Activated CD8-positive, alpha-beta memory T cell treated with anti-CD3 and anti-CD28 coated beads for 48 hours (primary cell): ENCODE measurements at regions not wholly inside any gene's neighbourhood (a gene's known extent, or its start where the extent isn't known, plus 50 kb on each side); places are given as distances from the start of the nearest gene placed in this dataset.
"Not testable (repeated sequence)": the region's sequence is repeated elsewhere in the genome, so short reads cannot be mapped to it uniquely, and the experiment has no call there.

Source experiments
- DNase-seq, 3 experiments: peaks; one replicate each; pipeline ENCODE4 v3.0.0-alpha.2; 2020; ENCODE audit warnings: low read depth in 2 of 3, low spot score in 2 of 3

- no peak for DNase-seq
Measured at GRCh38 chr22:34587357-34588356, 478.3 kb upstream of the ISX start.

DNA sequence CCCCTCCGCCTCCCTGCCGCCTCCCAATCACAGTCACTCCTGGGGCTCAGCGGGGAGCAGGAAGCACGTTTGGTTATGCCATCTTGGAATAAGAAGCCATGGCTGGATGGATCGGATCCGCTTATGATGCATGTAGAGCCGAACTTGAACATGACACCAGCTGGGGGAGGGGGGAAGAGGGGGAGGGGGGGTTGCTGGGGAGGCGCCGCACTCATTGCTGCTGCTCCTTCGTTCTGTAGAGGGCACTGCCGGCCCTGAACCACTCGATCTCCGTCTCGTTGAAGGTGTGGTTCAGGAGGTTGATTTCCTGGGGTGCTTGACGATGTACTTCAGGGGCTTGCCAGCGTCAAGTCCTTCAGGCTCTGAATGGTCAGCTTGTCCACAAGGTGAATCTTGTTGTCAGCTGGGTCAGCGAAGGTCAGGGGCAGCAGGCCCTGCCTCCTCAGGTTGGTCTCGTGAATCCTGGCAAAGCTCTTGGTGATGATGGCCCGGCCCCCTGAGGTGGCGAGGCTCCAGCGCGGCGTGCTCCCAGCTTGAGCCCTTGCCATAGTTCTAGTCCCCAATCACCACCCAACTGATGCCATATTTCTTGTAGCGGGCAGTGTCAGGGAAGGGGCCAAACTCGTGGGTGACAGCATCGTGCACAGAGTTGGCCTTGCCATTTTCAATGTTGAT, 476.9 kb upstream of the ISX start:
- no peak for DNase-seq

GRCh38 chr22:34592123-34592740, 473.7 kb upstream of the ISX start:
- DNase-seq: no peak

- DNase-seq: no peak
Measured at GRCh38 chr22:34599567-34599966, 466.4 kb upstream of the ISX start.

- no peak for DNase-seq
Measured at GRCh38 chr22:34604312-34604711, 461.6 kb upstream of the ISX start.

- DNase-seq: no peak
Measured at GRCh38 chr22:34608106-34608505, 457.9 kb upstream of the ISX start.

DNA sequence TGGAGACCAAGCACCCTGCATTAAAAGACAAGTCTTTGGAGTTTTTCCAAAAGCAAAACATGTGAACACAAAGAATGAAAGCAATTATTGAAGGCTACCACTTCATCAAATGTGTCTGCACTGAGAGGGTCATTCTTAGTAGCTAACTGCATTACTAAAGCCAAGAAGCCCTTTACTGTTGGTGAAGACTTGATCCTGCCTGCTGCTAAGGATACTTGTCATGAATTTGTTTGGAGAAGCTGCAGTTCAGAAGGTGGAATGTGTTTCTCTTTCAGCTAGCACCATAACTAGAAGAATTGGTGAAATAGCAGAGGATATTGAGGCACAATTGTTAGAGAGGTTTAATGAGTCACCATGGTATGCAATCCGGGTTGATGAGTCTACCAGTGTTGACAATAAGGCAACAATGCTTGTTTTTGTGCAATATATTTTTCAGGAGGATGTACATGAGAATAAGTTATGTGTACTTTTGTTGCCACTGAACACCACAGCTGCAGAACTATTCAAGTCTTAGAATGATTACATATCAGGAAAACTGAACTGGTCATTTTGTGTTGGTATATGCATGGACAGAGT, 457.3 kb upstream of the ISX start:
- DNase-seq: no peak

- no peak for DNase-seq
Measured at GRCh38 chr22:34609646-34610045, 456.3 kb upstream of the ISX start.

- no peak for DNase-seq
Measured at GRCh38 chr22:34620161-34620560, 445.8 kb upstream of the ISX start.

DNA sequence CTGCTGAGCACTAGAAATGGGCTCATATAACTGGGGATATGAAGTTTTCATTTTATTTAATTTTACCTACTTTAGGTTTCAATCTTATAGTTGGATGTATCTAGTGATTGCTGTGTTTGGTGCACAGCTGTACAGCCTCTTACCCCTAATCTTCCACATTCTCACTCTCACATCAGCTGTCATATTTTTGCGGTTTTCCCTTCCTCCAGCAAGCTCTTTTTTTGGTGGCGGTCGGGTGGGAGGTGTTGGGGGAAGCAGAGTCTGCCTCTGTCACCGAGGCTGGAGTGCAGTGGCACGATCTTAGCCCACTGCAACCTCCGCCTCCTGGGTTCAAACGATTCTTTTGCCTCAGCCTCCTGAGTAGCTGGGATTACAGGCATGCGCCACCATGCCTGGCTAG, 445.1 kb upstream of the ISX start:
- no peak for DNase-seq

GRCh38 chr22:34622602-34623001, 443.4 kb upstream of the ISX start:
- DNase-seq: no peak

- DNase-seq: no peak
Measured at GRCh38 chr22:34623580-34623979, 442.4 kb upstream of the ISX start.

DNA sequence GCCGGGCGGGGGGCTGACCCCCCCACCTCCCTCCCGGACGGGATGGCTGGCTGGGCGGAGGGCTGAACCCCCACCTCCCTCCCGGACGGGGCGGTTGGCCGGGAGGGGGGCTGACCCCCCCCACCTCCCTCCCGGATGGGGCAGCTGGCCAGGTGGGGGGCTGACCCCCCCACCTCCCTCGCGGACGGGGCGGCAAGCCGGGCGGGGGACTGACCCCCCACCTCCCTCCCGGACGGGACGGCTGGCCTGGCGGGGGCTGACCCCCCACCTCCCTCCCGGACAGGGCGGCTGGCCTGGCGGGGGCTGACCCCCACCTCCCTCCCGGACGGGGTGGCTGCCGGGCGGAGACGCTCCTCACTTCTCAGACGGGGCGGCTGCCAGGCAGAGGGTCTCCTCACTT, 440.1 kb upstream of the ISX start:
- DNase-seq: not testable (repeated sequence)

- no peak for DNase-seq
Measured at GRCh38 chr22:34638128-34638527, 427.8 kb upstream of the ISX start.

GRCh38 chr22:34639911-34640310, 426.0 kb upstream of the ISX start:
- no peak for DNase-seq

DNA sequence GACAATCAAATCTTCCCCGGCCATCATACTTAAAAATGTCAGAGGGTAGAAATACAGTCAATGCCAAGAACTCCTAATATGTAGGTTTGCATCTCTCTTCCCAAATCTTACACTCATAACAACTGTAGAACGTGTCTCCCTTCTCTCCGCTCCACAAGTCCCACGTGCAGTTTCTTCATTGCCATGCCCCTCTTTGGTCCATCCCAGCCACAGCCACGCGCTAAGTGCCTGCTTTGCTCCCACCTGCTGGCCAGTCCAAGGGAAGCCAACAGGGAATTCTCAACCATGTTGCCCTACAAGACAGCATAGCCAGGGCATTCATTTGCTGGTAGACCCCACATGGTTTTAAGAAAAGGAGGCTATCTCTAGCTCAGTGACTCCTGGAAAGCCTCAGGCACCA, 420.6 kb upstream of the ISX start:
- no peak for DNase-seq

DNA sequence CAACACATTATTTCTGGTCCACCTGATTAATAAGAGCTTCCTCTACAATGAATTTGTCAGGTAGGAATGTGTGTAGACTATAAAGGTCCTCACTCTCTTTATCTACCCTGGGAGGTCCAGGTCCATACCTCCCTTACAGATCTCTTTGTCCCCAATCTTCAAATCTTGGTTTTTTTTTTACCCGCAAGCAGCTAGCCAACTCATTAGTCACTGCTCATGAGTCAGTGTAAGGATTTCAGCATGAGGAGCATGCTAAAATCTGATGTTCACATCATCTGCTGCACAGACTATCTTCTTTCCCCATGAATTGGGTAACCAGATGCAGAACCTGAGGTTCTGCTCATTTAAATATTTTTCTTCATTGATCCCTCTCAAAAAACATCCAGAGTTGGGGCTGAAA, 397.0 kb upstream of the ISX start:
- no peak for DNase-seq

GRCh38 chr22:34683031-34683430, 382.9 kb upstream of the ISX start:
- DNase-seq: not testable (repeated sequence)

- not testable (repeated sequence) for DNase-seq
Measured at GRCh38 chr22:34684278-34684677, 381.7 kb upstream of the ISX start.

DNA sequence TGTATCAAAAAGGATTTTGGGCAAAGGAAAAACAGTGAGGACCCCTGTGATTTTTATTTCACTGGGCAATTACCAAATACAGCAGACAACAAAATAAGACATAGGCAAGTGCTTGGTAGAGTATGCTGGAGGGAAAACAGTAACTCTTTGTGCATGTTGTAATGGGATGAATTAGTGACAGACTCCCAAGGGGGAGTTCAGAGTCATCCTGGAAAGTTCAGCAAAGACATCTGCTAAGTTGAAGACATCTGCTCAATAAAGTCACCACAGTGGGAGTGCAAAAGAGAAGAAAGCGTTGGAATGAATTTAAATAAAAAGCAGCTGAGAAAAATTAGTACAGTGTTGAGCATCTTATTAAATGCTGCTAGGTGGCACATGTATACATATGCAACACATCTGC, 378.8 kb upstream of the ISX start:
- no peak for DNase-seq

DNA sequence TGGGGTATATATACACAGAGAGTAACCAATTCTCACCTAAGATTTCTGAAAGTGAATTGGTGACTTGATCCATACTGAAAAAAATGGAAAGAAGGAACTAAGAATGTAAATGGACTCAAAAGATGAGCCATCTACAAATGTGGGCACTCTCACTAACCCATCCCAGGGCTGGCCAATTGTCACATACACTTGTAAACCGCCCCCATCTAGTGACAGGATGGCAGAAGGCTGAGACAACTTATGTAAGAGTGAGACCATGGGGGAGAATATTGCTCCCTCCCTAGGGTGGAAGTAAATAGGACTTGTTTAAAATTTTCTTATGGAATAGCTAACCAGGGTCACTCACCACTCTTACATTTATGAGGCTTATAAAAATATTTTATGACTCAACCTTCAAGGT, 377.1 kb upstream of the ISX start:
- no peak for DNase-seq

DNA sequence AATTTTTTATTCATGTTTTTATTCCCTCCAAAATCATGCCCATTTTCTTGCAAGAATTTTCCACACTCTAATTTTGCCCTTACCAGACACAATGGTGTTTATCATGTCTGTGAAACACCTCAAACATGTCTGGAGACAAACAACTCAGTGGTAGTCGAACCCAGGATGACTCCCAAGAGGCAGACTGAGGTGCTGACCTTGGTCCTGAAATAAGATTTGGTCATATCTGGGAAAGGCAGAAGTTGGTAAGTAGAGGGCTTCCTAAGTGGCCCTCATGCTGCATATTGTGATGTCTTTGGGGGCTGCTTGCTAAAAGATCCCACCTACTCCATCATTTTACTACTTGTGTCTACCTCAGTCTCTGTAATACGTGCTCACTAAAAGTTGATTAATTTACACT, 369.4 kb upstream of the ISX start:
- no peak for DNase-seq
